Upper lobe of left lung (tissue), 6 donors: ENCODE measurements at regions not wholly inside any gene's neighbourhood (a gene's known extent, or its start where the extent isn't known, plus 50 kb on each side); places are given as distances from the start of the nearest gene placed in this dataset.
"Not testable (repeated sequence)": the region's sequence is repeated elsewhere in the genome, so short reads cannot be mapped to it uniquely, and the experiment has no call there.

Experiments
- ATAC-seq, 2 donors: fragments of 200-7000 bp; cut with Tn5 transposase; one replicate each; pipeline ENCODE4 v1.9.1; 2022; ENCODE audit warnings: mild to moderate bottlenecking in 2 of 2, moderate library complexity in 2 of 2; ENCODE audit not compliant: low FRiP score in 2 of 2
- DNase-seq, 2 donors: peaks; one replicate each; pipeline ENCODE4 v3.0.0-alpha.2; 2019 to 2020
- H3K27ac ChIP-seq, 4 donors: fragments of 200-600 bp; sonication (generic); one replicate each; pipeline ENCODE4 v1.5.1; 2016 to 2019
- H3K27me3 ChIP-seq, 4 donors: fragments of 200-600 bp; sonication (generic); one replicate each; pipeline ENCODE4 v1.5.1; 2017 to 2019
- H3K36me3 ChIP-seq, 4 donors: fragments of 200-600 bp; sonication (generic); one replicate each; pipeline ENCODE4 v1.5.1; 2016 to 2019
- H3K4me1 ChIP-seq, 4 donors: fragments of 200-600 bp; sonication (generic); one replicate each; pipeline ENCODE4 v1.5.1; 2018 to 2019
- H3K4me3 ChIP-seq, 4 donors: fragments of 200-600 bp; sonication (generic); one replicate each; pipeline ENCODE4 v1.5.1; 2017 to 2019; ENCODE audit warnings: mild to moderate bottlenecking in 2 of 4, moderate library complexity in 1 of 4
- H3K9me3 ChIP-seq, 4 donors: fragments of 200-600 bp; sonication (generic); one replicate each; pipeline ENCODE4 v1.5.1; 2018 to 2019
- EP300 ChIP-seq, 4 donors: sonication (generic); formaldehyde crosslinking; IDR thresholded peaks; one replicate each; pipeline ENCODE4 v1.5.1; 2017; ENCODE audit warnings: antibody characterized with exemption in 4 of 4, control low read depth in 2 of 4
- POLR2A ChIP-seq, 4 donors: fragments of 450-650 bp; IDR thresholded peaks; one replicate each; pipeline ENCODE4 v1.5.1; 2016 to 2017; ENCODE audit warnings: antibody characterized with exemption in 4 of 4, mild to moderate bottlenecking in 2 of 4
- POLR2AphosphoS5 ChIP-seq, 2 donors: sonication (generic); formaldehyde crosslinking; IDR thresholded peaks; one replicate each; pipeline ENCODE4 v1.5.1; 2017; ENCODE audit warnings: antibody characterized with exemption in 2 of 2
- WGBS, 2 donors: methylation state at CpG; one replicate each; pipeline ENCODE4 v1.1.5; 2017 to 2018; 5-methylcytosine and 5-hydroxymethylcytosine counted together
- TF ChIP-seq, protein P1 (sequence below), 6 experiments: fragments of 450-650 bp in 4 of 6; fragments of 200-600 bp in 2 of 6; sonication (generic) in 2 of 6; IDR thresholded peaks; one replicate each; pipeline ENCODE4 v1.5.1; 2016 to 2019; ENCODE audit warnings: antibody characterized with exemption in 6 of 6
- donor health status: DM: no; HTN: no; CAD: no; lungs with moderate emphysema.
- donor health status: DM: no; HTN: yes; CAD: no; lungs with severe emphysema.

DNA sequence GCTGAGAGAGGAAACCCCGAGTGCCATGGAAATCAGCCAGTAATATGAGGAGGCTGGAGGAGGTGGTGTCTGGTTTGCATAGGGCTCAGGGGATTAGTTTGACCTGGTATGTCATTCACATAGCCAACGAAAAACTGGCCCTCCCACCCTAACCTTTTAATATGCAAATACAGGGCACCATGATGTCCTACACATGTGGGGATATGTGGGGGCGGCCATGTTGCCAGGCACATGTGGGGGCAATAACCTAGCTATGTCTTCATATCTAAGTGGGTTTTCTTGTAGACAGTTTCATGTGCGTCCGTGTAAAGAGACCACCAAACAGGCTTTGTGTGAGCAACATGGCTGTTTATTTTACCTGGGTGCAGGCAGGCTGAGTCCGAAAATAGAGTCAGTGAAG is 110.1 kb downstream of the MOBP start:
- TF ChIP-seq, protein P1, sequence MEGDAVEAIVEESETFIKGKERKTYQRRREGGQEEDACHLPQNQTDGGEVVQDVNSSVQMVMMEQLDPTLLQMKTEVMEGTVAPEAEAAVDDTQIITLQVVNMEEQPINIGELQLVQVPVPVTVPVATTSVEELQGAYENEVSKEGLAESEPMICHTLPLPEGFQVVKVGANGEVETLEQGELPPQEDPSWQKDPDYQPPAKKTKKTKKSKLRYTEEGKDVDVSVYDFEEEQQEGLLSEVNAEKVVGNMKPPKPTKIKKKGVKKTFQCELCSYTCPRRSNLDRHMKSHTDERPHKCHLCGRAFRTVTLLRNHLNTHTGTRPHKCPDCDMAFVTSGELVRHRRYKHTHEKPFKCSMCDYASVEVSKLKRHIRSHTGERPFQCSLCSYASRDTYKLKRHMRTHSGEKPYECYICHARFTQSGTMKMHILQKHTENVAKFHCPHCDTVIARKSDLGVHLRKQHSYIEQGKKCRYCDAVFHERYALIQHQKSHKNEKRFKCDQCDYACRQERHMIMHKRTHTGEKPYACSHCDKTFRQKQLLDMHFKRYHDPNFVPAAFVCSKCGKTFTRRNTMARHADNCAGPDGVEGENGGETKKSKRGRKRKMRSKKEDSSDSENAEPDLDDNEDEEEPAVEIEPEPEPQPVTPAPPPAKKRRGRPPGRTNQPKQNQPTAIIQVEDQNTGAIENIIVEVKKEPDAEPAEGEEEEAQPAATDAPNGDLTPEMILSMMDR (IDR thresholded peaks at IDR 0.05), result no peak
- TF ChIP-seq EP300 (IDR thresholded peaks at IDR 0.05) (no peak), POLR2AphosphoS5 (IDR thresholded peaks at IDR 0.05) (no peak), POLR2A (IDR thresholded peaks at IDR 0.05) (no peak)
- no peaks in the 10 kb centered on the region for H3K27me3 ChIP-seq
- H3K9me3 ChIP-seq, result no peaks in the 10 kb centered on the region
- DNase-seq (no peak), ATAC-seq (no peak)
- no peak overlapping the region for H3K27ac ChIP-seq
- H3K4me1 ChIP-seq, result no peaks in the 10 kb centered on the region
- H3K36me3 ChIP-seq, result no peaks in the 10 kb centered on the region
- WGBS, 2 donors, result 76 to 77% methylated on average over 6 of the region's 6 CpGs
- no peak overlapping the region for H3K4me3 ChIP-seq

DNA sequence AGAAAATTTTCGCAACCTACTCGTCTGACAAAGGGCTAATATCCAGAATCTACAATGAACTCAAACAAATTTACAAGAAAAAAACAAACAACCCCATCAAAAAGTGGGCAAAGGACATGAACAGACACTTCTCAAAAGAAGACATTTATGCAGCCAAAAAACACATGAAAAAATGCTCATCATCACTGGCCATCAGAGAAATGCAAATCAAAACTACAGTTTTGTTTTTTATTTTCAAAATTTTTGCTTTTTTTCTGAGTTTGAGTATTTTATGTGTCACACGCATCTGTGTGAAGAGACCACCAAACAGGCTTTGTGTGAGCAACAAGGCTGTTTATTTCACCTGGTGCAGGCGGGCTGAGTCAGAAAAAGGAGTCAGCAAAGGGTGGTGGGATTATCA is 118.7 kb downstream of the MOBP start:
- 56 to 95% methylated on average over 2 to 3 of the region's 4 CpGs for WGBS, 2 donors
- not testable (repeated sequence) for ATAC-seq, H3K27me3 ChIP-seq, H3K9me3 ChIP-seq, H3K4me1 ChIP-seq, H3K27ac ChIP-seq, H3K36me3 ChIP-seq, DNase-seq, H3K4me3 ChIP-seq

DNA sequence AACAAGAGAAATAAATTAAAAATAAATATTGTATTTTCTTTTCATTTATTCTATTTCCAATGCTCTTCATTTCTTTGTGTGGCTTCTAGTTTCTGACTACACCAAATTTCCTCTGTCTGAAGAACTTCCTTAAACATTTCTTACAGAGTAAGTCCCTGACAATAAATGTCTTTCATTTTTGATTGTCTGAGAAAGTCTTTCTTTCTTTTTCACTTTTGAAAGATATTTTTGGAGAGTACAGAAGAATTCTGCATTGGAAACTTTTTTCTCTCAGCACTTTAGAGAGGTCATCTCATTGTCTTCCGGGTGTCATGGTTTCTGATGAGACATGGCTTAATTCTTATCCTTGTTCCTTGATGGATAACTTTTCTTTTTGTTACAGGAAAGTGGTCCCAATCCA is 119.6 kb downstream of the MOBP start:
- Histone ChIP-seq H3K27ac (no peak overlapping the region), H3K4me3 (no peak overlapping the region), H3K9me3 (no peaks in the 10 kb centered on the region), H3K27me3 (no peaks in the 10 kb centered on the region), H3K4me1 (no peaks in the 10 kb centered on the region), H3K36me3 (no peaks in the 10 kb centered on the region)
- ATAC-seq (no peak), DNase-seq (no peak)
- WGBS, 2 donors, result 83 to 90% methylated on average over 1 of the region's 1 CpG
- TF ChIP-seq POLR2AphosphoS5 (IDR thresholded peaks at IDR 0.05) (no peak), EP300 (IDR thresholded peaks at IDR 0.05) (no peak)
- TF ChIP-seq, protein P1 (IDR thresholded peaks at IDR 0.05), result no peak

DNA sequence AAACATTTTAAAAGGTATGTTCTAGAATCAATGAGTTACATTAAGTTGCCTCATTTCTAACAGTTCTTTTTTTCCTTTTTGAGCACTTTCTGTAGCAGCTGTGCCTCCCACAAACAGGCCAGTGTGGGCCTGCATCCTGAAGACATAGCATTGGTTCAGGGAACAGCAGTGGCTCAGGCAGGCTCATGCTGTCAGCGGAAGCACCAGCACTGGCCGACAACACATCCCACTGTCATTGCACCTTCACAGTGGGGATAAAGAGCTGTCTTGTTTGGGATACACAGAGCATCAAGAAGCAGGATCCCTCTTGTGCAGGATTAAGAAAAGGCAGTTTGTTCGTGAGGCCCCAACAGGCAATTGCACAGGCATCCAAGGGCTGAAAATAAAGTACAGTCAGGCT is 123.3 kb downstream of the MOBP start:
- TF ChIP-seq, protein P1 (IDR thresholded peaks at IDR 0.05), result no peak
- TF ChIP-seq EP300 (IDR thresholded peaks at IDR 0.05) (no peak), POLR2AphosphoS5 (IDR thresholded peaks at IDR 0.05) (no peak), POLR2A (IDR thresholded peaks at IDR 0.05) (no peak)
- no peaks in the 10 kb centered on the region for H3K4me1 ChIP-seq
- DNase-seq (no peak), ATAC-seq (peak in 1 of 2 donors; percentile 37)
- no peaks in the 10 kb centered on the region for H3K36me3 ChIP-seq
- 83 to 84% methylated on average over 3 of the region's 3 CpGs for WGBS, 2 donors
- H3K9me3 ChIP-seq, result no peaks in the 10 kb centered on the region
- no peaks in the 10 kb centered on the region for H3K27me3 ChIP-seq
- no peak overlapping the region for H3K4me3 ChIP-seq
- H3K27ac ChIP-seq, result no peak overlapping the region

DNA sequence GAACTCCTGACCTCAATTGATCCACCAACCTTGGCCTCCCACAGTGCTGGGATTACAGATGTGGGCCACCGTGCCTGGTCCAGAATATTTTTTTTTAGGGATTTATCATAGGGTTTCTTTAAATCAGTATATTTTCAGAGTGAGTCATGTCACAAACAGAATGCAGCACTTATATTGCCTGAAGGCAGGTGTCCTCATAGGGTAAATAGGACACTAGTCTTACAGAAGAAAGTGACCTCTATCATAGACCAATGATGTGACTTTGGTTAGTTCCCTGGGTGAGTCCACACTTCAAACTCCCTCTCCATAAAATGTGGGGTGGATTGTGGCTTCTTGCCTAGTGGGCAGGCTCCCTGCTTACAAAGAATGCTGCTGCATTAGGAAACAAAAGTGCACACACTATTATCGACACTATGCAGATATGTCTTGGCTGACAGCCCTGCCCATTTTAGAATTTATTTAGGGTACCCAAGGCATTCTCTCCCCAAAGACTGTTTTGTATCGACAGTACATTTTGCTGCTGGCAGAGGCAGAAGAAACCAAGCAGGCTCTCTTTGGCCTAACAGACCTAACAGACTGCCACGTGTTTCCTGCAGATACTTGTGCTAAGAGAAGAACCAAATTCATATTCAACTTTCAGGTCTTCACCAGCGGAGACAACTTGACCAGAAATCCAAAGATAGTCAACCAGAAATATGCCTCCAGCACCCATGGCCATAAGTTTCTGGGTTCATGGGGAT is 125.0 kb downstream of the MOBP start:
- WGBS, 2 donors, result 64 to 74% methylated on average over 3 to 5 of the region's 5 CpGs
- no peak overlapping the region for H3K27ac ChIP-seq
- DNase-seq (no peak), ATAC-seq (no peak)
- H3K36me3 ChIP-seq, result no peaks in the 10 kb centered on the region
- H3K9me3 ChIP-seq, result no peaks in the 10 kb centered on the region
- H3K4me3 ChIP-seq, result no peak overlapping the region
- H3K4me1 ChIP-seq, result no peaks in the 10 kb centered on the region
- no peaks in the 10 kb centered on the region for H3K27me3 ChIP-seq
- TF ChIP-seq POLR2A (IDR thresholded peaks at IDR 0.05), result no peak
- TF ChIP-seq, protein P1 (IDR thresholded peaks at IDR 0.05), result no peak
- no peak for TF ChIP-seq EP300 (IDR thresholded peaks at IDR 0.05)
- TF ChIP-seq POLR2AphosphoS5 (IDR thresholded peaks at IDR 0.05), result no peak
